ENCODE measurements at regions not wholly inside any gene's neighbourhood (a gene's known extent, or its start where the extent isn't known, plus 50 kb on each side); places are given as distances from the start of the nearest gene placed in this dataset.

GRCh38 chr1:199723250-199723956 lies 304.1 kb upstream of the NR5A2 start:
- H3K4me1 ChIP-seq (ENCODE audit: insufficient read depth, low read length): no peaks in the 10 kb centered on the region; the same call in 1 of the 2 replicates
- H3K36me3 ChIP-seq (ENCODE audit: insufficient read depth, low read length): no peaks in the 10 kb centered on the region
- H3K4me3 ChIP-seq (ENCODE audit: low read length): no peak overlapping the region
- H3K9ac ChIP-seq (ENCODE audit: low read depth, low read length): no peak overlapping the region
- H3K27ac ChIP-seq (ENCODE audit: low read depth, low read length): no peak overlapping the region
- H3K27me3 ChIP-seq (ENCODE audit: insufficient read depth, low read length): no peaks in the 10 kb centered on the region
- WGBS: 85% methylated on average over 3 of the region's 4 CpGs
- no peaks in the 10 kb centered on the region for H3K9me3 ChIP-seq (ENCODE audit: insufficient read depth, low read depth, low read length)

- no peaks in the 10 kb centered on the region for H3K36me3 ChIP-seq (ENCODE audit: insufficient read depth, low read length)
- no peaks in the 10 kb centered on the region; the same call in 1 of the 2 replicates for H3K4me1 ChIP-seq (ENCODE audit: insufficient read depth, low read length)
- no peaks in the 10 kb centered on the region for H3K9me3 ChIP-seq (ENCODE audit: insufficient read depth, low read depth, low read length)
- no peak overlapping the region for H3K9ac ChIP-seq (ENCODE audit: low read depth, low read length)
- no peak overlapping the region for H3K4me3 ChIP-seq (ENCODE audit: low read length)
- no peak overlapping the region for H3K27ac ChIP-seq (ENCODE audit: low read depth, low read length)
- 100% methylated on average over 1 of the region's 1 CpG for WGBS
- no peaks in the 10 kb centered on the region for H3K27me3 ChIP-seq (ENCODE audit: insufficient read depth, low read length)
Measured at GRCh38 chr1:199724049-199724448, 303.5 kb upstream of the NR5A2 start.

GRCh38 chr1:199725002-199725565 lies 302.4 kb upstream of the NR5A2 start:
- Histone ChIP-seq H3K9ac (ENCODE audit: low read depth, low read length) (no peak overlapping the region), H3K4me1 (ENCODE audit: insufficient read depth, low read length) (no peaks in the 10 kb centered on the region; the same call in 1 of the 2 replicates), H3K4me3 (ENCODE audit: low read length) (no peak overlapping the region), H3K9me3 (ENCODE audit: insufficient read depth, low read depth, low read length) (no peaks in the 10 kb centered on the region), H3K36me3 (ENCODE audit: insufficient read depth, low read length) (no peaks in the 10 kb centered on the region), H3K27ac (ENCODE audit: low read depth, low read length) (no peak overlapping the region), H3K27me3 (ENCODE audit: insufficient read depth, low read length) (no peaks in the 10 kb centered on the region)
- WGBS: 94% methylated on average over 3 of the region's 3 CpGs

- Histone ChIP-seq H3K27me3 (ENCODE audit: insufficient read depth, low read length) (no peaks in the 10 kb centered on the region), H3K4me1 (ENCODE audit: insufficient read depth, low read length) (no peaks in the 10 kb centered on the region; the same call in 1 of the 2 replicates), H3K4me3 (ENCODE audit: low read length) (no peak overlapping the region), H3K9me3 (ENCODE audit: insufficient read depth, low read depth, low read length) (no peaks in the 10 kb centered on the region), H3K36me3 (ENCODE audit: insufficient read depth, low read length) (no peaks in the 10 kb centered on the region), H3K27ac (ENCODE audit: low read depth, low read length) (no peak overlapping the region), H3K9ac (ENCODE audit: low read depth, low read length) (no peak overlapping the region)
- WGBS: 100% methylated on average over 2 of the region's 2 CpGs
Measured at GRCh38 chr1:199727682-199728081, 299.8 kb upstream of the NR5A2 start.

GRCh38 chr1:199728345-199728744 lies 299.2 kb upstream of the NR5A2 start:
- H3K9ac ChIP-seq (ENCODE audit: low read depth, low read length): no peak overlapping the region
- H3K4me3 ChIP-seq (ENCODE audit: low read length): no peak overlapping the region
- H3K27me3 ChIP-seq (ENCODE audit: insufficient read depth, low read length): no peaks in the 10 kb centered on the region

GRCh38 chr1:199733125-199733524 lies 294.4 kb upstream of the NR5A2 start:
- Histone ChIP-seq H3K27me3 (ENCODE audit: insufficient read depth, low read length) (no peaks in the 10 kb centered on the region), H3K36me3 (ENCODE audit: insufficient read depth, low read length) (no peaks in the 10 kb centered on the region), H3K9ac (ENCODE audit: low read depth, low read length) (no peak overlapping the region), H3K4me3 (ENCODE audit: low read length) (no peak overlapping the region), H3K9me3 (ENCODE audit: insufficient read depth, low read depth, low read length) (no peaks in the 10 kb centered on the region), H3K27ac (ENCODE audit: low read depth, low read length) (no peak overlapping the region), H3K4me1 (ENCODE audit: insufficient read depth, low read length) (peaks cover 10% of the 10 kb centered on the region; the same call in 1 of the 2 replicates)
- WGBS: 100% methylated on average over 2 of the region's 2 CpGs

More at GRCh38 chr1:199728345-199728744, 299.2 kb upstream of the NR5A2 start:
- WGBS: no CpG with 5 or more reads among the region's 2 CpGs
- H3K9me3 ChIP-seq (ENCODE audit: insufficient read depth, low read depth, low read length): no peaks in the 10 kb centered on the region
- H3K4me1 ChIP-seq (ENCODE audit: insufficient read depth, low read length): no peaks in the 10 kb centered on the region; the same call in 1 of the 2 replicates
- H3K36me3 ChIP-seq (ENCODE audit: insufficient read depth, low read length): no peaks in the 10 kb centered on the region
- no peak overlapping the region for H3K27ac ChIP-seq (ENCODE audit: low read depth, low read length)

- Histone ChIP-seq H3K36me3 (ENCODE audit: insufficient read depth, low read length) (no peaks in the 10 kb centered on the region), H3K9ac (ENCODE audit: low read depth, low read length) (no peak overlapping the region), H3K27me3 (ENCODE audit: insufficient read depth, low read length) (no peaks in the 10 kb centered on the region), H3K27ac (ENCODE audit: low read depth, low read length) (no peak overlapping the region), H3K4me3 (ENCODE audit: low read length) (no peak overlapping the region), H3K9me3 (ENCODE audit: insufficient read depth, low read depth, low read length) (no peaks in the 10 kb centered on the region), H3K4me1 (ENCODE audit: insufficient read depth, low read length) (peaks cover 10% of the 10 kb centered on the region; the same call in 1 of the 2 replicates)
- 39% methylated on average over 4 of the region's 5 CpGs for WGBS
Measured at GRCh38 chr1:199734186-199734585, 293.3 kb upstream of the NR5A2 start.

- H3K4me1 ChIP-seq (ENCODE audit: insufficient read depth, low read length): peaks cover 10% of the 10 kb centered on the region; the same call in 1 of the 2 replicates
- no peak overlapping the region for H3K27ac ChIP-seq (ENCODE audit: low read depth, low read length)
- H3K36me3 ChIP-seq (ENCODE audit: insufficient read depth, low read length): no peaks in the 10 kb centered on the region
- no peaks in the 10 kb centered on the region for H3K9me3 ChIP-seq (ENCODE audit: insufficient read depth, low read depth, low read length)
- 72% methylated on average over 6 of the region's 6 CpGs for WGBS
- no peak overlapping the region for H3K4me3 ChIP-seq (ENCODE audit: low read length)
- H3K9ac ChIP-seq (ENCODE audit: low read depth, low read length): no peak overlapping the region
- H3K27me3 ChIP-seq (ENCODE audit: insufficient read depth, low read length): no peaks in the 10 kb centered on the region
Measured at GRCh38 chr1:199735660-199736059, 291.9 kb upstream of the NR5A2 start.

- Histone ChIP-seq H3K27ac (ENCODE audit: low read depth, low read length) (no peak overlapping the region), H3K9me3 (ENCODE audit: insufficient read depth, low read depth, low read length) (no peaks in the 10 kb centered on the region), H3K36me3 (ENCODE audit: insufficient read depth, low read length) (no peaks in the 10 kb centered on the region), H3K27me3 (ENCODE audit: insufficient read depth, low read length) (no peaks in the 10 kb centered on the region), H3K4me3 (ENCODE audit: low read length) (no peak overlapping the region), H3K9ac (ENCODE audit: low read depth, low read length) (no peak overlapping the region), H3K4me1 (ENCODE audit: insufficient read depth, low read length) (peaks cover 10% of the 10 kb centered on the region; the same call in 1 of the 2 replicates)
- 94% methylated on average over 2 of the region's 3 CpGs for WGBS
Measured at GRCh38 chr1:199736646-199737045, 290.9 kb upstream of the NR5A2 start.

GRCh38 chr1:199741586-199741985 lies 285.9 kb upstream of the NR5A2 start:
- WGBS: 95% methylated on average over 7 of the region's 7 CpGs
- H3K27ac ChIP-seq (ENCODE audit: low read depth, low read length): no peak overlapping the region
- no peak overlapping the region for H3K4me3 ChIP-seq (ENCODE audit: low read length)
- no peak overlapping the region for H3K9ac ChIP-seq (ENCODE audit: low read depth, low read length)
- no peaks in the 10 kb centered on the region for H3K27me3 ChIP-seq (ENCODE audit: insufficient read depth, low read length)
- H3K36me3 ChIP-seq (ENCODE audit: insufficient read depth, low read length): no peaks in the 10 kb centered on the region
- no peaks in the 10 kb centered on the region for H3K9me3 ChIP-seq (ENCODE audit: insufficient read depth, low read depth, low read length)
- no peaks in the 10 kb centered on the region; the same call in 1 of the 2 replicates for H3K4me1 ChIP-seq (ENCODE audit: insufficient read depth, low read length)

GRCh38 chr1:199742547-199742946 lies 285.0 kb upstream of the NR5A2 start:
- Histone ChIP-seq H3K9me3 (ENCODE audit: insufficient read depth, low read depth, low read length) (no peaks in the 10 kb centered on the region), H3K36me3 (ENCODE audit: insufficient read depth, low read length) (no peaks in the 10 kb centered on the region), H3K27me3 (ENCODE audit: insufficient read depth, low read length) (peaks cover 6% of the 10 kb centered on the region; the same call in 1 of the 2 replicates), H3K4me3 (ENCODE audit: low read length) (no peak overlapping the region), H3K4me1 (ENCODE audit: insufficient read depth, low read length) (peaks cover 4% of the 10 kb centered on the region), H3K9ac (ENCODE audit: low read depth, low read length) (no peak overlapping the region), H3K27ac (ENCODE audit: low read depth, low read length) (no peak overlapping the region)
- 87% methylated on average over 2 of the region's 2 CpGs for WGBS

Measured in HUES64 (cell line).